Left ventricle myocardium inferior (tissue), 1 donor: ENCODE measurements at regions not wholly inside any gene's neighbourhood (a gene's known extent, or its start where the extent isn't known, plus 50 kb on each side); places are given as distances from the start of the nearest gene placed in this dataset.

ENCODE experiments used
- DNase-seq: peaks from one replicate; pipeline ENCODE4 v3.0.0-alpha.2; 2020
- H3K27ac ChIP-seq: fragments of 200-600 bp; replicated peaks from 2 replicates; pipeline ENCODE4 v1.8.0; 2021
- H3K27me3 ChIP-seq: fragments of 200-600 bp; 2 replicates; pipeline ENCODE4 v1.8.0; 2021; ENCODE audit warnings: low read depth
- H3K36me3 ChIP-seq: fragments of 200-600 bp; 2 replicates; pipeline ENCODE4 v1.8.0; 2021
- H3K4me1 ChIP-seq: fragments of 200-600 bp; 2 replicates; pipeline ENCODE4 v1.8.0; 2021
- H3K4me3 ChIP-seq: fragments of 200-600 bp; 2 replicates; pipeline ENCODE4 v1.8.0; 2021; ENCODE audit warnings: mild to moderate bottlenecking, moderate library complexity
- H3K9me3 ChIP-seq: fragments of 200-600 bp; replicated peaks from 2 replicates; pipeline ENCODE4 v1.8.0; 2021
- CTCF ChIP-seq: fragments of 200-600 bp; IDR thresholded peaks from 2 replicates; pipeline ENCODE4 v1.8.0; 2021; ENCODE audit warnings: antibody characterized with exemption, mild to moderate bottlenecking, borderline replicate concordance
- intact Hi-C: fragments of 100-400 bp; cut with micrococcal nuclease; formaldehyde crosslinking; loops from one replicate; pipeline ENCODE4 v1.11.0; 2022
- donor health status: DM: no; HTN: yes; CAD: no; lungs with severe emphysema.

DNA sequence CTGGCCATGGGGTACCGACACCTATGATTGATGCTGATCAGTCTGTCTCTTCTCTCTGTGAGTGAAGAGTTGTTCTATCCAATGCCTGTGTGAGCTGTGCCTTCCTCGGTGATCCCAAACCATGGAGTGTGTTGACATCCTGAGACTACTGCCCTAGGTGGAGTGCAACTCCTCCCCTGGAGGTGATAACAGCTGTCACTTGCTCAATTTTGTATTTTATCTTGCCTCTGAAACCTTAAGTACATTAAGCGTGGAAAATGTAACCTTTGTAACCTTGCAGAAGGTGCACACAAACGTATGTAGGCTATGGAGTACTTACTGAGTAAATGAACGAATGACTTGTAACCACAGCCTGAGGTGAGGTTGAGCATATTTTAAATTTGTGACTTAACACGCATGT lies 256.2 kb downstream of the FNDC1 start:
- TF ChIP-seq CTCF: no peak
- intact Hi-C loops: no loop called here
- no peak overlapping the region for H3K4me3 ChIP-seq
- peaks cover 50% of the 10 kb centered on the region for H3K27me3 ChIP-seq
- H3K4me1 ChIP-seq: peaks cover 13% of the 10 kb centered on the region
- no peak overlapping the region for H3K27ac ChIP-seq
- no peak for DNase-seq
- H3K36me3 ChIP-seq: no peaks in the 10 kb centered on the region
- H3K9me3 ChIP-seq: no peaks in the 10 kb centered on the region

DNA sequence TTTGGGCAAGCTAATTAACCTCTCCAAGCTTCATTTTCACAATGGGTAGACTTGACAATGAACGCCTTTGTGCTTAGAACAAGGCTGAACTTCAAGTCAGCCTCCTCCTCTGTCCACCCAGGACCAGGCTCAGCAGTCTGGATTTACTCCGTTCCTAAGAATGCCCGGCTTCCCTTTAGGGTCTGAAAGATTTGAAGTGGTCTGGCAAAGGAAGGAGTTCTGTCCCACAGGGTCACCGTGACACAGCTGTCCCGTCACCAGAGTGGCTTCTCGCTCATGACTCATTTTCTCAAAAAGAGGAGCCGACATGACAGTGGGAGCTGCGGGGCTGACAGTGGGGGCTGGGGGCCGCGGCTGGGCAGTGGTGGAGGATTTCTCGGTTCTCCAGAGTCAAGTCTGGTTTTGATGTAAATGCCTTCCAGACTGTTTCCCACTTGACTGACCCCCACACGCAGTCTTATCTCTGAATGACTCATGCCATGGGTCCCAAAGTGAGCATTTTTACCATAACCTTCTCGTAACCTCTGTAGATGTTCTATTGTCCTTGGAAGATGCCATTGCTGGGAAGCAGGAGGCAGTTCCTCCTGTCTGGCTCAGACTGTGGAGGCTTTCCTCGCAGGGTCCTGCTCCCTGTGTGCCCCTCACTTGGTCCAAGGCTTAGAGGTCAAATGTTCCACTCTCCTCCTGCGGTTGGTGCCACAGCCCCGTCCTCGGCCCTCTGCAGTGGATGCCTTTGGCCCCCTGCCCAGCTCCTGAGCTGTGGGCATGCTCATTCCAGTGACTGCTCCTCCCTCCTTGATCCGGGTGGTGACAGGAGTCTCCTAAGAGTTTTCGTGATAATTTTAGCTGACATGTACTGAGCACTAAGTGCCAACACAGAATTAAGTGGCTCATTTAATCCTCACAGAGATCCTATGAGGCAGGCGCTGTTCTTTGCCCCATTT lies 253.1 kb downstream of the FNDC1 start:
- peaks cover 38% of the 10 kb centered on the region for H3K27me3 ChIP-seq
- H3K4me3 ChIP-seq: no peak overlapping the region
- intact Hi-C loops: no loop called here
- peak; percentile 28 for DNase-seq
- peaks cover 13% of the 10 kb centered on the region for H3K4me1 ChIP-seq
- no peak for TF ChIP-seq CTCF
- H3K36me3 ChIP-seq: no peaks in the 10 kb centered on the region
- no peak overlapping the region for H3K27ac ChIP-seq
- no peaks in the 10 kb centered on the region for H3K9me3 ChIP-seq

DNA sequence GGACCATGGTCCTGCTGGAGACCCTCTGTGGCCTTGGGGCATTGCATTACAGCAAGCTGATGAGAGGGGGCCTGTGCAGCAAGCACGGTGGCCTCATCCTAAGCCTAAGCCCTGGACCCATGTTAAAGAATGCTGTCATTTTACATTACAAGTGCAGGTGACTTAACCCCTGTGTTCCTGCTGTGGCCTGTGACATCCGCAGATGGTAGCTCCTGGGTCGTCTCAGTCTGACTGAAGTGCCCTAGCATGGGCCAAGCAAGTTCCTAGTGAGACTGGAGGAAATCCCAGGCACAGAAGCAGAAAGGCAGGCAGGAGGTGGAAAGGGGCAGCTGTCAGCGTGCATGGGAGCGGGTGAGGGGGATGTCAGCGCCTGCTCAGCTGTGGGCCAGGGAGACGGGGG lies 252.4 kb downstream of the FNDC1 start:
- H3K36me3 ChIP-seq: no peaks in the 10 kb centered on the region
- peaks cover 6% of the 10 kb centered on the region for H3K9me3 ChIP-seq
- H3K27me3 ChIP-seq: peaks cover 32% of the 10 kb centered on the region
- intact Hi-C loops: no loop called here
- no peak for TF ChIP-seq CTCF
- DNase-seq: no peak
- no peak overlapping the region for H3K4me3 ChIP-seq
- H3K27ac ChIP-seq: no peak overlapping the region
- H3K4me1 ChIP-seq: peaks cover 13% of the 10 kb centered on the region

GRCh38 chr6:159418997-159419396 lies 249.8 kb downstream of the FNDC1 start:
- no peak overlapping the region for H3K4me3 ChIP-seq
- H3K27me3 ChIP-seq: peaks cover 8% of the 10 kb centered on the region
- TF ChIP-seq CTCF: no peak
- H3K27ac ChIP-seq: no peak overlapping the region
- H3K36me3 ChIP-seq: no peaks in the 10 kb centered on the region
- peaks cover 13% of the 10 kb centered on the region for H3K4me1 ChIP-seq
- DNase-seq: no peak
- peaks cover 32% of the 10 kb centered on the region for H3K9me3 ChIP-seq
- intact Hi-C loops: no loop called here

DNA sequence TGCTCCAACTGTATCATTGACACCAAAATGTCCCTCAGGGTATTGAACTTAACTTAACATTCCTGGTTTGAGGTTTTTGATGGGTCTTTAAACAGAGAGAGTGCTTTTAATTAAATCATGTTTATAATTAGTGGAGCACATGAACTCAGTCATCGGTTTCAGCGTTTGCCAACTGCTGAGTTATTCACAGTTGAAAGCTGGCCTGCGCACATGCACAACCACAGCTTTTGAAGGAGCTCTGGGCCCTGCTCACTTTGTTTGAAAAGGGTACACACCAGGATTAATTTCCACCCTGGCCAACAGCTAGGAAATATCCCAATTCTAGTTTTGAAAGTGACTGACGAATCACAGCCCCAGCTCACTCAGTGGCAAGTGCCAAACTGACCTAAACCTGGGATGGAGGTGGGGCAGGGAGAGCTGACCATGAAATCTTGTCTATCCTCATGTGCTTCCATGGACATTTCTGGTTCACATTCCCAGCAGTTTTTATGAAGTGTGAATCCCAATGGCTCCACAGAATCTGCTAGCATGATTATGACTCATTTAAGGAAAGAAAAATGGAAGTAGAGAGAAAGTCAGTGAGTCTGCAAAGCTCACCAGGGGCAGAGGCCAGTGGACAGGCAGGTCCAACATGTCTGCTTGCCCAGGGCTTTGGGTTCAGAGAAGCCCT lies 247.8 kb downstream of the FNDC1 start:
- peaks cover 33% of the 10 kb centered on the region for H3K9me3 ChIP-seq
- H3K4me1 ChIP-seq: peaks cover under 1% of the 10 kb centered on the region
- peaks cover 5% of the 10 kb centered on the region for H3K27me3 ChIP-seq
- H3K36me3 ChIP-seq: no peaks in the 10 kb centered on the region
- TF ChIP-seq CTCF: no peak
- intact Hi-C loops: no loop called here
- no peak overlapping the region for H3K4me3 ChIP-seq
- no peak for DNase-seq
- H3K27ac ChIP-seq: no peak overlapping the region
